DOHH2 (cell line): ENCODE measurements at regions not wholly inside any gene's neighbourhood (a gene's known extent, or its start where the extent isn't known, plus 50 kb on each side); places are given as distances from the start of the nearest gene placed in this dataset.

Experiments used
- CTCF ChIP-seq: fragments of 200-600 bp; sonication (generic); IDR thresholded peaks from one replicate; pipeline ENCODE4 v1.5.1; 2014; ENCODE audit warnings: antibody characterized with exemption, mild to moderate bottlenecking, low read depth, low read length; ENCODE audit not compliant: poor library complexity, severe bottlenecking
- EZH2phosphoT487 ChIP-seq: fragments of 200-600 bp; sonication (generic); IDR thresholded peaks from 2 replicates; pipeline ENCODE4 v1.6.1; 2017; ENCODE audit warnings: borderline replicate concordance, mild to moderate bottlenecking, antibody characterized with exemption, low read length, moderate library complexity, mixed read lengths

- TF ChIP-seq CTCF: no peak
- TF ChIP-seq EZH2phosphoT487: no peak
Observed at GRCh38 chr3:87973906-87974305, 84.9 kb downstream of the CGGBP1 start.
